Gastrocnemius medialis (tissue), 4 donors: ENCODE measurements at regions not wholly inside any gene's neighbourhood (a gene's known extent, or its start where the extent isn't known, plus 50 kb on each side); places are given as distances from the start of the nearest gene placed in this dataset.

ENCODE experiments used
- POLR2A ChIP-seq, 2 donors: fragments of 450-650 bp; IDR thresholded peaks; one replicate each; pipeline ENCODE4 v1.6.1; 2017; ENCODE audit warnings: antibody characterized with exemption in 2 of 2, mild to moderate bottlenecking in 2 of 2, moderate library complexity in 2 of 2
- TF ChIP-seq, protein P1 (sequence below), 5 experiments: fragments of 450-650 bp in 3 of 5; fragments of 200-600 bp in 2 of 5; sonication (generic) in 2 of 5; IDR thresholded peaks in 4 of 5; conservative IDR thresholded peaks in 1 of 5; 1 replicate in 4 of 5; 2 replicates in 1 of 5; pipeline ENCODE4 v1.5.1; 2016 to 2019; ENCODE audit warnings: antibody characterized with exemption in 5 of 5, mild to moderate bottlenecking in 3 of 5, moderate library complexity in 3 of 5

DNA sequence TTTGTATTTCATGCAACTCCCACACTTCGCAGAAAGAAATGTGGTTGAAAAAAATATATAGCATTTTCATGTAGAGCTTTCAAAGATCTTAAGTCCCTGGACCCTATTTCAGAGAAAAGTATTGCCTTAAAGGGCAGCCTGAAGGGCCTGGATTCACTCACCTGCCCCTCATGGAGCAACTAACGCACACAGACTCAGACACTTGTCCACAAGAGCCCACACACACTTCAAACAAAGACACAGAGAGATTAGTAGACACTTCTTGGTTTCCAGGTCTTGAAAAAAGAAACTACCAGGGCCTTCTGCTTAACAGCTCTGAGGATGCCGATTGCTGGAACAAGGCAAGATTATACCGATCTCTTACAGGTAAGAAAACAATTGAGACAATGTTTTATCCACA is 122.2 kb downstream of the ZBTB18 start:
- TF ChIP-seq, protein P1, sequence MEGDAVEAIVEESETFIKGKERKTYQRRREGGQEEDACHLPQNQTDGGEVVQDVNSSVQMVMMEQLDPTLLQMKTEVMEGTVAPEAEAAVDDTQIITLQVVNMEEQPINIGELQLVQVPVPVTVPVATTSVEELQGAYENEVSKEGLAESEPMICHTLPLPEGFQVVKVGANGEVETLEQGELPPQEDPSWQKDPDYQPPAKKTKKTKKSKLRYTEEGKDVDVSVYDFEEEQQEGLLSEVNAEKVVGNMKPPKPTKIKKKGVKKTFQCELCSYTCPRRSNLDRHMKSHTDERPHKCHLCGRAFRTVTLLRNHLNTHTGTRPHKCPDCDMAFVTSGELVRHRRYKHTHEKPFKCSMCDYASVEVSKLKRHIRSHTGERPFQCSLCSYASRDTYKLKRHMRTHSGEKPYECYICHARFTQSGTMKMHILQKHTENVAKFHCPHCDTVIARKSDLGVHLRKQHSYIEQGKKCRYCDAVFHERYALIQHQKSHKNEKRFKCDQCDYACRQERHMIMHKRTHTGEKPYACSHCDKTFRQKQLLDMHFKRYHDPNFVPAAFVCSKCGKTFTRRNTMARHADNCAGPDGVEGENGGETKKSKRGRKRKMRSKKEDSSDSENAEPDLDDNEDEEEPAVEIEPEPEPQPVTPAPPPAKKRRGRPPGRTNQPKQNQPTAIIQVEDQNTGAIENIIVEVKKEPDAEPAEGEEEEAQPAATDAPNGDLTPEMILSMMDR (IDR thresholded peaks at IDR 0.05 in 4 of 5, conservative IDR thresholded peaks at IDR 0.05 in 1 of 5), result no peak
- TF ChIP-seq POLR2A (IDR thresholded peaks at IDR 0.05), result no peak
